ENCODE measurements at regions not wholly inside any gene's neighbourhood (a gene's known extent, or its start where the extent isn't known, plus 50 kb on each side); places are given as distances from the start of the nearest gene placed in this dataset.

- H3K4me3 ChIP-seq (replicated peaks; ENCODE audit: low read depth, low read length), result no peak overlapping the region
Observed at GRCh38 chr15:35298509-35298908, 213.4 kb upstream of the NANOGP8 start.

GRCh38 chr15:35293353-35294130 lies 208.4 kb upstream of the NANOGP8 start:
- no peak for DNase-seq (ENCODE audit: extremely low read depth, insufficient read length)
- TF ChIP-seq, protein P1, sequence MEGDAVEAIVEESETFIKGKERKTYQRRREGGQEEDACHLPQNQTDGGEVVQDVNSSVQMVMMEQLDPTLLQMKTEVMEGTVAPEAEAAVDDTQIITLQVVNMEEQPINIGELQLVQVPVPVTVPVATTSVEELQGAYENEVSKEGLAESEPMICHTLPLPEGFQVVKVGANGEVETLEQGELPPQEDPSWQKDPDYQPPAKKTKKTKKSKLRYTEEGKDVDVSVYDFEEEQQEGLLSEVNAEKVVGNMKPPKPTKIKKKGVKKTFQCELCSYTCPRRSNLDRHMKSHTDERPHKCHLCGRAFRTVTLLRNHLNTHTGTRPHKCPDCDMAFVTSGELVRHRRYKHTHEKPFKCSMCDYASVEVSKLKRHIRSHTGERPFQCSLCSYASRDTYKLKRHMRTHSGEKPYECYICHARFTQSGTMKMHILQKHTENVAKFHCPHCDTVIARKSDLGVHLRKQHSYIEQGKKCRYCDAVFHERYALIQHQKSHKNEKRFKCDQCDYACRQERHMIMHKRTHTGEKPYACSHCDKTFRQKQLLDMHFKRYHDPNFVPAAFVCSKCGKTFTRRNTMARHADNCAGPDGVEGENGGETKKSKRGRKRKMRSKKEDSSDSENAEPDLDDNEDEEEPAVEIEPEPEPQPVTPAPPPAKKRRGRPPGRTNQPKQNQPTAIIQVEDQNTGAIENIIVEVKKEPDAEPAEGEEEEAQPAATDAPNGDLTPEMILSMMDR (IDR thresholded peaks at IDR 0.05; ENCODE audit: insufficient read depth, low read length, poor library complexity, severe bottlenecking), result no peak
- H3K4me3 ChIP-seq (replicated peaks; ENCODE audit: low read depth, low read length), result no peak overlapping the region
- H3K36me3 ChIP-seq (ENCODE audit: control insufficient read depth, insufficient read depth, low read length), result no peaks in the 10 kb centered on the region
- no peaks in the 10 kb centered on the region for H3K27me3 ChIP-seq (replicated peaks; ENCODE audit: control insufficient read depth, insufficient read depth, low read length)

More at GRCh38 chr15:35298509-35298908, 213.4 kb upstream of the NANOGP8 start:
- Histone ChIP-seq H3K36me3 (ENCODE audit: control insufficient read depth, insufficient read depth, low read length) (no peaks in the 10 kb centered on the region), H3K27me3 (replicated peaks; ENCODE audit: control insufficient read depth, insufficient read depth, low read length) (no peaks in the 10 kb centered on the region)
- TF ChIP-seq, protein P1 (IDR thresholded peaks at IDR 0.05; ENCODE audit: insufficient read depth, low read length, poor library complexity, severe bottlenecking), result no peak
- DNase-seq (ENCODE audit: extremely low read depth, insufficient read length), result no peak

GRCh38 chr15:35290301-35290721 lies 205.2 kb upstream of the NANOGP8 start:
- Histone ChIP-seq H3K4me3 (replicated peaks; ENCODE audit: low read depth, low read length) (no peak overlapping the region), H3K36me3 (ENCODE audit: control insufficient read depth, insufficient read depth, low read length) (no peaks in the 10 kb centered on the region), H3K27me3 (replicated peaks; ENCODE audit: control insufficient read depth, insufficient read depth, low read length) (no peaks in the 10 kb centered on the region)
- no peak for DNase-seq (ENCODE audit: extremely low read depth, insufficient read length)
- TF ChIP-seq, protein P1 (IDR thresholded peaks at IDR 0.05; ENCODE audit: insufficient read depth, low read length, poor library complexity, severe bottlenecking), result no peak

DNA sequence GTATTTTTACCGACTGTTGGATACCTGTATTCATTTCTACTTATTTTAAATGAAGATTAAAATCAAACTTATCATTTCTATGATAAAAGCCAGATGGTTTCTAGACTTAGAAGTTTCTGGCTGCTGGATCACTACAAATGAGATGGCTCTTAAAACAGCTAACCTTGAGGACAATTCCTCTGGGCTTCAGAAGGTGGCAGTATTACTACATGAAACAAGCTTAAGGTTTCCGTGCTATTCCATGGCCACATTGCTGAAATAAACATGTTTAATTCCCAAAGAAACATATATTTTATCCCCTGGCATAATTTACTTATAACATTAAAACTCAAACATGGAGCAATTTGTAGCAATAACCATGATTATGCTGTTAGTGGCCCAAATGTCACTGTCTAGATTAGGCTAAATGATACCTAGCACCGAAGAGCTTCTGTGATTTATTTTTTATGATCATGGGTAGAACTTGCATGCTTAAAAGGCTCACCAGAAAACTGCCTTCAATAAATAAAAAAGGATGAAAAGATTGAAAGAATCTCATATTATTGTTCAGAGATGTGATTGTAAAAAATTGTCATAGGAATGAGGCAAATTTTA lies 204.0 kb upstream of the NANOGP8 start:
- Histone ChIP-seq H3K4me3 (replicated peaks; ENCODE audit: low read depth, low read length) (no peak overlapping the region), H3K36me3 (ENCODE audit: control insufficient read depth, insufficient read depth, low read length) (no peaks in the 10 kb centered on the region), H3K27me3 (replicated peaks; ENCODE audit: control insufficient read depth, insufficient read depth, low read length) (no peaks in the 10 kb centered on the region)
- no peak for DNase-seq (ENCODE audit: extremely low read depth, insufficient read length)
- TF ChIP-seq, protein P1 (IDR thresholded peaks at IDR 0.05; ENCODE audit: insufficient read depth, low read length, poor library complexity, severe bottlenecking), result peak; percentile 74

- TF ChIP-seq, protein P1 (IDR thresholded peaks at IDR 0.05; ENCODE audit: insufficient read depth, low read length, poor library complexity, severe bottlenecking), result no peak
Observed at GRCh38 chr15:35288580-35288979, 203.5 kb upstream of the NANOGP8 start.

More at GRCh38 chr15:35288580-35288979, 203.5 kb upstream of the NANOGP8 start:
- Histone ChIP-seq H3K27me3 (replicated peaks; ENCODE audit: control insufficient read depth, insufficient read depth, low read length) (no peaks in the 10 kb centered on the region), H3K36me3 (ENCODE audit: control insufficient read depth, insufficient read depth, low read length) (no peaks in the 10 kb centered on the region), H3K4me3 (replicated peaks; ENCODE audit: low read depth, low read length) (no peak overlapping the region)
- DNase-seq (ENCODE audit: extremely low read depth, insufficient read length), result no peak
